SK-N-SH (cell line): ENCODE measurements at regions not wholly inside any gene's neighbourhood (a gene's known extent, or its start where the extent isn't known, plus 50 kb on each side); places are given as distances from the start of the nearest gene placed in this dataset.

Source experiments
- CTCF ChIA-PET: fragments of 300-600, 350-600 bp; formaldehyde crosslinking; extraction: SDS; loops from one replicate; lab custom pipeline; 2021; lab: Yijun Ruan, JAX
- POLR2A ChIA-PET: fragments of 350-600 bp; sonication (Branson Sonifier 250); formaldehyde crosslinking; extraction: SDS; loops from one replicate; lab custom pipeline; 2020; ENCODE audit warnings: antibody characterized with exemption, inconsistent platforms; lab: Yijun Ruan, JAX
- DNase-seq: peaks from one replicate; pipeline ENCODE4 v3.0.0; 2012
- H2AFZ ChIP-seq: fragments of 200-600 bp; sonication (generic); 2 replicates; pipeline ENCODE4 v1.8.1; 2016; ENCODE audit warnings: antibody characterized with exemption, mild to moderate bottlenecking, low read depth
- H3F3A ChIP-seq: fragments of 200-600 bp; sonication (generic); replicated peaks from 2 replicates; pipeline ENCODE3; 2016; ENCODE audit warnings: antibody characterized with exemption, mild to moderate bottlenecking; ENCODE audit not compliant: insufficient read depth
- H3K27ac ChIP-seq, 2 experiments: fragments of 200-500 bp in 1 of 2; fragments of 200-600 bp in 1 of 2; sonication (Bioruptor generic) in 1 of 2; sonication (generic), shearing (Covaris generic) in 1 of 2; 2 replicates each; pipeline versions ENCODE4 v1.5.1 to v1.6.1; 2014 to 2016; ENCODE audit warnings: low read depth in 2 of 2, inconsistent platforms in 1 of 2, low read length in 1 of 2, mild to moderate bottlenecking in 1 of 2, mixed read lengths in 1 of 2
- H3K27me3 ChIP-seq: fragments of 200-600 bp; sonication (generic), shearing (Covaris generic); 2 replicates; pipeline ENCODE4 v1.6.1; 2016; ENCODE audit warnings: mixed run types; ENCODE audit not compliant: insufficient read depth
- H3K36me3 ChIP-seq, 2 experiments: fragments of 200-500 bp in 1 of 2; fragments of 200-600 bp in 1 of 2; sonication (Bioruptor generic) in 1 of 2; sonication (generic) in 1 of 2; replicated peaks in 1 of 2; 2 replicates each; pipeline versions ENCODE3 to v1.5.1; 2014 to 2016; ENCODE audit warnings: low read length in 1 of 2, mild to moderate bottlenecking in 1 of 2; ENCODE audit not compliant: insufficient read depth in 2 of 2, control insufficient read depth in 1 of 2
- H3K4me1 ChIP-seq, 2 experiments: fragments of 200-500 bp in 1 of 2; fragments of 200-600 bp in 1 of 2; sonication (Bioruptor generic) in 1 of 2; sonication (generic), shearing (Covaris generic) in 1 of 2; 2 replicates each; pipeline versions ENCODE4 v1.5.1 to v1.6.1; 2014 to 2016; ENCODE audit warnings: low read depth in 1 of 2, low read length in 1 of 2, mixed run types in 1 of 2; ENCODE audit not compliant: insufficient read depth in 2 of 2, control insufficient read depth in 1 of 2
- H3K4me2 ChIP-seq: fragments of 200-600 bp; sonication (generic), shearing (Covaris generic); 2 replicates; pipeline ENCODE4 v1.6.1; 2017; ENCODE audit warnings: mixed run types
- H3K4me3 ChIP-seq, 2 experiments: fragments of 200-500 bp in 1 of 2; fragments of 200-600 bp in 1 of 2; sonication (Bioruptor generic) in 1 of 2; sonication (generic), shearing (Covaris generic) in 1 of 2; 2 replicates each; pipeline versions ENCODE4 v1.5.1 to v1.8.1; 2014 to 2016; ENCODE audit warnings: low read depth in 2 of 2, inconsistent platforms in 1 of 2, low read length in 1 of 2, mild to moderate bottlenecking in 1 of 2, mixed read lengths in 1 of 2, moderate library complexity in 1 of 2
- H3K79me2 ChIP-seq: fragments of 200-600 bp; sonication (generic); 2 replicates; pipeline ENCODE4 v1.8.1; 2017; ENCODE audit warnings: mild to moderate bottlenecking; ENCODE audit not compliant: insufficient read depth
- H3K9ac ChIP-seq: fragments of 200-600 bp; sonication (generic); 2 replicates; pipeline ENCODE4 v1.6.1; 2017; ENCODE audit warnings: mixed run types
- H3K9me2 ChIP-seq: fragments of 200-600 bp; sonication (generic); 2 replicates; pipeline ENCODE4 v1.6.1; 2017; ENCODE audit warnings: mixed run types
- H3K9me3 ChIP-seq: fragments of 200-600 bp; sonication (generic); 2 replicates; pipeline ENCODE4 v1.6.1; 2017; ENCODE audit warnings: mixed run types, mild to moderate bottlenecking, moderate library complexity
- H4K20me1 ChIP-seq: fragments of 200-600 bp; sonication (generic); 2 replicates; pipeline ENCODE4 v1.6.1; 2017; ENCODE audit warnings: mild to moderate bottlenecking, mixed run types; ENCODE audit not compliant: insufficient read depth
- CTCF ChIP-seq: fragments of 200-600 bp; sonication (generic); IDR thresholded peaks from 2 replicates; pipeline ENCODE4 v1.6.1; 2017; ENCODE audit warnings: antibody characterized with exemption, mild to moderate bottlenecking, moderate library complexity
- EP300 ChIP-seq, 2 experiments: IDR thresholded peaks; 2 replicates each; pipeline versions ENCODE4 v1.4.0 to v1.6.1; 2012; ENCODE audit warnings: borderline replicate concordance in 1 of 2, low read depth in 1 of 2, low read length in 1 of 2
- FOXJ3 ChIP-seq: sonication (generic); formaldehyde crosslinking; IDR thresholded peaks from 2 replicates; pipeline ENCODE4 v1.5.1; 2020; ENCODE audit warnings: mild to moderate bottlenecking, missing genetic modification reagents
- GATA2 ChIP-seq: sonication (generic); formaldehyde crosslinking; IDR thresholded peaks from 2 replicates; pipeline ENCODE4 v1.5.0; 2020; ENCODE audit warnings: mild to moderate bottlenecking, missing genetic modification reagents
- IRF3 ChIP-seq: fragments of 150-350 bp; IDR thresholded peaks from 2 replicates; pipeline ENCODE4 v1.6.1; 2016; ENCODE audit warnings: mild to moderate bottlenecking, low read depth, low read length
- JUND ChIP-seq: IDR thresholded peaks from 2 replicates; pipeline ENCODE4 v1.4.0; 2012
- MAX ChIP-seq: IDR thresholded peaks from 2 replicates; pipeline ENCODE4 v1.4.0; 2012; ENCODE audit warnings: low read depth
- MEF2A ChIP-seq: IDR thresholded peaks from 2 replicates; pipeline ENCODE4 v1.4.0; 2012; ENCODE audit warnings: low read depth, borderline replicate concordance
- NFIC ChIP-seq: IDR thresholded peaks from 2 replicates; pipeline ENCODE4 v1.4.0; 2012; ENCODE audit warnings: borderline replicate concordance
- NRF1 ChIP-seq: IDR thresholded peaks from 2 replicates; pipeline ENCODE4 v1.6.1; 2012; ENCODE audit warnings: low read depth, mild to moderate bottlenecking, low read length
- PBX3 ChIP-seq: IDR thresholded peaks from 2 replicates; pipeline ENCODE4; 2012
- POLR2AphosphoS5 ChIP-seq: IDR thresholded peaks from 2 replicates; pipeline ENCODE4 v1.6.1; 2012; ENCODE audit warnings: low read depth, low read length
- REST ChIP-seq: IDR thresholded peaks from 2 replicates; pipeline ENCODE4 v1.6.1; 2012; ENCODE audit warnings: mild to moderate bottlenecking, low read depth, low read length, moderate library complexity
- RFX5 ChIP-seq: IDR thresholded peaks from 2 replicates; pipeline ENCODE4 v1.6.1; 2012; ENCODE audit warnings: mild to moderate bottlenecking, improper control_type of control experiment, low read length
- SIN3A ChIP-seq: IDR thresholded peaks from 2 replicates; pipeline ENCODE4 v1.6.1; 2012; ENCODE audit warnings: low read depth, mild to moderate bottlenecking, low read length, moderate library complexity, borderline replicate concordance
- TAF1 ChIP-seq: IDR thresholded peaks from 2 replicates; pipeline ENCODE4 v1.6.1; 2012; ENCODE audit warnings: low read depth, mild to moderate bottlenecking, low read length, moderate library complexity, borderline replicate concordance
- TCF12 ChIP-seq: IDR thresholded peaks from 2 replicates; pipeline ENCODE4 v1.4.0; 2012
- USF1 ChIP-seq: IDR thresholded peaks from 2 replicates; pipeline ENCODE4 v1.4.0; 2012; ENCODE audit warnings: low read depth, borderline replicate concordance
- YY1 ChIP-seq: IDR thresholded peaks from 2 replicates; pipeline ENCODE4 v1.4.0; 2012; ENCODE audit warnings: low read depth, mild to moderate bottlenecking
- WGBS: methylation state at CpG from one replicate; pipeline ENCODE4 v1.1.6; 2017; ENCODE audit warnings: low lambda C conversion rate; 5-methylcytosine and 5-hydroxymethylcytosine counted together

GRCh38 chr1:93016171-93016570 lies 54.9 kb upstream of the DIPK1A start:
- Histone ChIP-seq H3K27me3 (peaks cover 16% of the 10 kb centered on the region; the same call in 1 of the 2 replicates), H3F3A (peaks cover 4% of the 10 kb centered on the region), H3K79me2 (no peaks in the 10 kb centered on the region), H3K36me3 (no peaks in the 10 kb centered on the region), H4K20me1 (no peaks in the 10 kb centered on the region), H2AFZ (peak overlapping the region; percentile 42; the same call in 1 of the 2 replicates), H3K4me3 (no peak overlapping the region), H3K9ac (no peak overlapping the region), H3K4me2 (peak overlapping the region; percentile 5; the same call in 1 of the 2 replicates), H3K9me3 (no peaks in the 10 kb centered on the region), H3K27ac (peak overlapping the region in 1 of 2 experiments; percentile 18; a peak in 1 of 4 replicates), H3K4me1 (peaks cover 0 to 33% of the 10 kb centered on the region in 2 experiments; a peak in 2 of 4 replicates), H3K9me2 (no peaks in the 10 kb centered on the region)
- ChIA-PET POLR2A (no interaction called here), CTCF (interaction anchor here (0.9 to 2.3 kb wide), 5 partner anchors 8 to 288 kb away, joined by 3 to 10 read pairs (median 3); no protein-coding TSS in a partner anchor)
- TF ChIP-seq FOXJ3 (CRISPR knock-in tag) (no peak), POLR2AphosphoS5 (no peak), RFX5 (no peak), MAX (no peak), PBX3 (no peak), SIN3A (no peak), TCF12 (no peak), IRF3 (no peak), NFIC (no peak), GATA2 (CRISPR knock-in tag) (no peak), YY1 (no peak), CTCF (no peak), USF1 (no peak), TAF1 (no peak), EP300 (IDR thresholded peaks at IDR 0.05; ENCODE audit: borderline replicate concordance in 1 of 2, low read depth in 1 of 2, low read length in 1 of 2) (no peak), REST (no peak), NRF1 (no peak), JUND (no peak), MEF2A (no peak)
- no peak for DNase-seq
- WGBS: 93% methylated on average over 4 of the region's 4 CpGs
